OCI-LY3 (cell line): ENCODE measurements at regions not wholly inside any gene's neighbourhood (a gene's known extent, or its start where the extent isn't known, plus 50 kb on each side); places are given as distances from the start of the nearest gene placed in this dataset.

Experiments
- EZH2phosphoT487 ChIP-seq: fragments of 200-600 bp; shearing (Covaris generic); IDR thresholded peaks from 2 replicates; pipeline ENCODE4 v1.6.1; 2018; ENCODE audit warnings: antibody characterized with exemption, mixed run types, low read depth
- TF ChIP-seq, protein P1 (sequence below): fragments of 200-600, 300-600 bp; sonication (generic); IDR thresholded peaks from 2 replicates; pipeline ENCODE4 v1.5.1; 2014; ENCODE audit warnings: antibody characterized with exemption, low read length, low read depth

GRCh38 chrX:128504496-128504895 lies 452.3 kb upstream of the ACTRT1 start:
- TF ChIP-seq, protein P1, sequence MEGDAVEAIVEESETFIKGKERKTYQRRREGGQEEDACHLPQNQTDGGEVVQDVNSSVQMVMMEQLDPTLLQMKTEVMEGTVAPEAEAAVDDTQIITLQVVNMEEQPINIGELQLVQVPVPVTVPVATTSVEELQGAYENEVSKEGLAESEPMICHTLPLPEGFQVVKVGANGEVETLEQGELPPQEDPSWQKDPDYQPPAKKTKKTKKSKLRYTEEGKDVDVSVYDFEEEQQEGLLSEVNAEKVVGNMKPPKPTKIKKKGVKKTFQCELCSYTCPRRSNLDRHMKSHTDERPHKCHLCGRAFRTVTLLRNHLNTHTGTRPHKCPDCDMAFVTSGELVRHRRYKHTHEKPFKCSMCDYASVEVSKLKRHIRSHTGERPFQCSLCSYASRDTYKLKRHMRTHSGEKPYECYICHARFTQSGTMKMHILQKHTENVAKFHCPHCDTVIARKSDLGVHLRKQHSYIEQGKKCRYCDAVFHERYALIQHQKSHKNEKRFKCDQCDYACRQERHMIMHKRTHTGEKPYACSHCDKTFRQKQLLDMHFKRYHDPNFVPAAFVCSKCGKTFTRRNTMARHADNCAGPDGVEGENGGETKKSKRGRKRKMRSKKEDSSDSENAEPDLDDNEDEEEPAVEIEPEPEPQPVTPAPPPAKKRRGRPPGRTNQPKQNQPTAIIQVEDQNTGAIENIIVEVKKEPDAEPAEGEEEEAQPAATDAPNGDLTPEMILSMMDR, result no peak
- TF ChIP-seq EZH2phosphoT487, result no peak
